ENCODE measurements at regions not wholly inside any gene's neighbourhood (a gene's known extent, or its start where the extent isn't known, plus 50 kb on each side); places are given as distances from the start of the nearest gene placed in this dataset.

DNA sequence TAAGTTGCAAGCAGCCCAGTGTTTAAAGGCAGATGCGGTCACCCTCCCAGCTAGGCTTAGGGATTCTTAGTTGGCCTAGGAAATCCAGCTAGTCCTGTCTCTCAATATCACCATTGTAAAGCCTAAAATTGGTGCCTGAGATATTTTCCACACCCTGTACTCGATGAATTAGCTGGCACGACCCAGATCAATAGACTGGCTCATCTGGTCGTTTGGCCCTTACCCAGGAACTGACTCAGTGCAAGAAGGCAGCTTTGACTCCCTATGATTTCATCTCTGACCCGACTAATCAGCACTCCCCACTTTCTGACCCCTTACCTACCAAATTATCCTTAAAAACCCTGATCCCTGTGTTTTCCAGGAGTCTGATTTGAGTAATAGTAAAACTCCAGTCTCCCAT lies 384.9 kb upstream of the SLC7A11 start:
- TF ChIP-seq POLR2A (IDR thresholded peaks at IDR 0.05; ENCODE audit: low read length) = no peak
- TF ChIP-seq GATA1 (IDR thresholded peaks at IDR 0.05; ENCODE audit: low read depth, low read length) = no peak
